CD14-positive monocyte (primary cell): ENCODE measurements at regions not wholly inside any gene's neighbourhood (a gene's known extent, or its start where the extent isn't known, plus 50 kb on each side); places are given as distances from the start of the nearest gene placed in this dataset.

Source experiments
- DNase-seq, 3 donors: peaks; one replicate each; pipeline ENCODE4 v3.0.0-alpha.2; 2011 to 2022
- H2AFZ ChIP-seq: 2 replicates; pipeline ENCODE4 v1.6.0; 2012; ENCODE audit warnings: mild to moderate bottlenecking, low read depth, low read length, inconsistent platforms; ENCODE audit not compliant: insufficient read depth, poor library complexity, severe bottlenecking
- H3K27ac ChIP-seq, 2 donors: 1 replicate in 1 of 2; 2 replicates in 1 of 2; pipeline ENCODE4 v1.5.1; 2012 to 2013; ENCODE audit warnings: low read length in 2 of 2, control low read depth in 1 of 2, inconsistent platforms in 1 of 2, low read depth in 1 of 2, mild to moderate bottlenecking in 1 of 2
- H3K27me3 ChIP-seq, 2 donors: one replicate each; pipeline versions ENCODE4 v1.6.0 to v1.6.1; 2011 to 2013; ENCODE audit warnings: low read length in 2 of 2; ENCODE audit not compliant: control insufficient read depth in 2 of 2, insufficient read depth in 2 of 2
- H3K36me3 ChIP-seq, 2 donors: replicated peaks in 1 of 2; 1 replicate in 1 of 2; 2 replicates in 1 of 2; pipeline versions ENCODE4 v1.5.1 to v1.6.1; 2012 to 2013; ENCODE audit warnings: low read length in 2 of 2, control low read depth in 1 of 2, inconsistent platforms in 1 of 2, mild to moderate bottlenecking in 1 of 2; ENCODE audit not compliant: insufficient read depth in 2 of 2, control insufficient read depth in 1 of 2
- H3K4me1 ChIP-seq, 2 donors: 1 replicate in 1 of 2; 2 replicates in 1 of 2; pipeline versions ENCODE4 v1.5.1 to v1.6.1; 2012 to 2013; ENCODE audit warnings: low read length in 2 of 2, control low read depth in 1 of 2, inconsistent platforms in 1 of 2, mild to moderate bottlenecking in 1 of 2, moderate library complexity in 1 of 2; ENCODE audit not compliant: insufficient read depth in 2 of 2, control insufficient read depth in 1 of 2
- H3K4me2 ChIP-seq: replicated peaks from 2 replicates; pipeline ENCODE3; 2012; ENCODE audit warnings: low read length, moderate library complexity, mild to moderate bottlenecking; ENCODE audit not compliant: poor library complexity, severe bottlenecking; ENCODE audit errors: extremely low read depth
- H3K4me3 ChIP-seq, 3 experiments: fragments of 200-600 bp in 1 of 3; sonication (generic) in 1 of 3; replicated peaks in 1 of 3; 1 replicate in 2 of 3; 2 replicates in 1 of 3; pipeline ENCODE4 v1.5.1; 2011 to 2013; ENCODE audit warnings: low read length in 3 of 3, mild to moderate bottlenecking in 3 of 3, control low read depth in 2 of 3, low read depth in 2 of 3, inconsistent platforms in 1 of 3, moderate library complexity in 1 of 3
- H3K79me2 ChIP-seq: 2 replicates; pipeline ENCODE4 v1.6.0; 2012; ENCODE audit warnings: mild to moderate bottlenecking, control low read depth, inconsistent platforms, low read length, moderate library complexity; ENCODE audit not compliant: insufficient read depth
- H3K9ac ChIP-seq: 2 replicates; pipeline ENCODE4 v1.6.0; 2017; ENCODE audit warnings: low read length, mild to moderate bottlenecking; ENCODE audit not compliant: insufficient read depth, poor library complexity, severe bottlenecking
- H3K9me3 ChIP-seq, 2 donors: replicated peaks in 1 of 2; 1 replicate in 1 of 2; 2 replicates in 1 of 2; pipeline versions ENCODE4 v1.5.1 to v1.6.1; 2012 to 2013; ENCODE audit warnings: low read length in 2 of 2, control low read depth in 1 of 2; ENCODE audit not compliant: control insufficient read depth in 1 of 2, insufficient read depth in 1 of 2
- H4K20me1 ChIP-seq: 2 replicates; pipeline ENCODE4 v1.6.0; 2012; ENCODE audit warnings: mild to moderate bottlenecking, low read length, control low read depth, moderate library complexity; ENCODE audit not compliant: insufficient read depth
- H3K27ac Mint-ChIP-seq, 7 donors: one replicate each; pipeline ENCODE4 v1.8.0; 2020; ENCODE audit warnings: mild to moderate bottlenecking in 7 of 7, mixed read lengths in 7 of 7, moderate library complexity in 6 of 7, inconsistent platforms in 2 of 7
- H3K27me3 Mint-ChIP-seq, 3 donors: one replicate each; pipeline ENCODE4 v1.8.0; 2021 to 2022; ENCODE audit warnings: low read depth in 3 of 3, mild to moderate bottlenecking in 3 of 3, mixed read lengths in 3 of 3, moderate library complexity in 3 of 3, inconsistent platforms in 1 of 3
- H3K36me3 Mint-ChIP-seq, 2 donors: one replicate each; pipeline ENCODE4 v1.8.0; 2020; ENCODE audit warnings: mixed read lengths in 2 of 2, inconsistent platforms in 1 of 2, mild to moderate bottlenecking in 1 of 2
- H3K4me1 Mint-ChIP-seq: one replicate; pipeline ENCODE4 v1.8.0; 2020; ENCODE audit warnings: mild to moderate bottlenecking, mixed read lengths
- H3K4me3 Mint-ChIP-seq, 2 donors: one replicate each; pipeline ENCODE4 v1.8.0; 2020; ENCODE audit warnings: mild to moderate bottlenecking in 2 of 2, mixed read lengths in 2 of 2, moderate library complexity in 1 of 2
- H3K9me3 Mint-ChIP-seq, 7 donors: one replicate each; pipeline ENCODE4 v1.8.0; 2020 to 2022; ENCODE audit warnings: mixed read lengths in 7 of 7, mild to moderate bottlenecking in 6 of 7, moderate library complexity in 6 of 7, inconsistent platforms in 2 of 7
- CTCF ChIP-seq: fragments of 200-600 bp; IDR thresholded peaks from one replicate; pipeline ENCODE4 v1.8.0; 2022; ENCODE audit warnings: antibody characterized with exemption, mild to moderate bottlenecking
- WGBS: methylation state at CpG from one replicate; pipeline ENCODE4 v1.1.5; 2013; ENCODE audit warnings: missing lambda C conversion rate; ENCODE audit not compliant: insufficient coverage; 5-methylcytosine and 5-hydroxymethylcytosine counted together
- intact Hi-C, 2 donors: fragments of 100-400 bp; cut with micrococcal nuclease; formaldehyde crosslinking; loops; one replicate each; pipeline versions ENCODE4 v1.15.0 to v1.15.1; 2023

DNA sequence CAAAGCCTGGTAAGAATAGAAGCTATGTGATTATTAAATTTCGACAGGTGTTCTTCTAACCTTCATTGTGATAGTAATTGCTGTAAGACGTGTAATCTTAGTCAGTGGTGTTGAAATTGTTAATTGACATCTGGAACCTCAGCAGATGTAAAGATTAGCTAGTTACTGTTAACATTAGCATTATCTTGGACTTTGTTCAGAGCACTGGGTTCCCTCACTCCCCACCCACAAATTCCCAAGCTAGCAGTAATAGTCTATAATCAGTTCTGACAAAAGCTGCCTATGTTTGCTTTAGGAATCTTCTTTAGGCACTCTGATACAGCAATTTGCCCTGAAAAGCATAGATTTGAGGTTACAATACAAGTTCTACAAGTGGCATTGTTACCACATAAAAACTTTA lies 233.7 kb downstream of the EN1 start:
- H3K27me3 ChIP-seq = no peaks in the 10 kb centered on the region
- H3K4me3 Mint-ChIP-seq = no peak overlapping the region
- no peaks in the 10 kb centered on the region for H4K20me1 ChIP-seq
- H3K36me3 Mint-ChIP-seq = no peaks in the 10 kb centered on the region
- intact Hi-C loops = no loop called here
- WGBS = no CpG with 5 or more reads among the region's 2 CpGs
- no peaks in the 10 kb centered on the region for H3K79me2 ChIP-seq
- H3K27ac Mint-ChIP-seq = no peak overlapping the region
- no peaks in the 10 kb centered on the region for H3K9me3 ChIP-seq
- peaks cover 0 to 3% (median 2%) of the 10 kb centered on the region in 3 donors for H3K27me3 Mint-ChIP-seq
- no peaks in the 10 kb centered on the region for H3K4me1 ChIP-seq
- DNase-seq = no peak
- no peaks in the 10 kb centered on the region for H3K4me1 Mint-ChIP-seq
- H3K9ac ChIP-seq = no peak overlapping the region
- H3K9me3 Mint-ChIP-seq = peaks cover 0 to 3% (median 0%) of the 10 kb centered on the region in 7 donors
- no peak overlapping the region for H3K4me2 ChIP-seq
- no peak for TF ChIP-seq CTCF
- no peak overlapping the region for H3K4me3 ChIP-seq
- no peak overlapping the region for H3K27ac ChIP-seq
- no peak overlapping the region for H2AFZ ChIP-seq
- no peaks in the 10 kb centered on the region for H3K36me3 ChIP-seq

DNA sequence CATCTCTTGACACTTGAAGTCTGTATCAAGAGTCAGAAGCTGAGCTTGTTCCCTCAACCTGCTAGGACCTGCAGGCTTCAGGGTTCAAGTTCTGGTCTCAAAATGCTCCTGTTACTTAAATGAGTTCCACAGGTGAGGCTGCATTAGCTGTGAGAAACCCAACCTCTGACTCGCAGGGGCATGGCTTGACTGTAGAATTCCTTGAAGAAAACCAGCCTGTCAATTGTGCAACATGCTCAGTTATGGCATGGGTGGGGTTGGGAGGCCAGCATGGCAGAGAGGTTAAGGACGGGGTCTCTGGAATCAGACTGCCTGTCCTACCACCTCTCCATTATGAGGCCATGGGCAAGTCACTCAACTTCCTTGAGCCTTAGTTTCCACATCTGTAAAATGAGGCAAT lies 235.8 kb downstream of the EN1 start:
- WGBS = no CpG with 5 or more reads among the region's 2 CpGs
- no peaks in the 10 kb centered on the region for H3K9me3 ChIP-seq
- H3K4me3 ChIP-seq = no peak overlapping the region
- no peaks in the 10 kb centered on the region for H3K4me1 ChIP-seq
- Mint-ChIP-seq H3K27me3 (peaks cover 1 to 5% (median 2%) of the 10 kb centered on the region in 3 donors), H3K36me3 (no peaks in the 10 kb centered on the region), H3K4me1 (no peaks in the 10 kb centered on the region), H3K9me3 (peaks cover 0 to 3% (median 0%) of the 10 kb centered on the region in 7 donors), H3K4me3 (no peak overlapping the region), H3K27ac (no peak overlapping the region)
- no peak overlapping the region for H2AFZ ChIP-seq
- TF ChIP-seq CTCF = no peak
- H4K20me1 ChIP-seq = no peaks in the 10 kb centered on the region
- H3K9ac ChIP-seq = no peak overlapping the region
- DNase-seq = no peak
- no peak overlapping the region for H3K27ac ChIP-seq
- intact Hi-C loops = no loop called here
- H3K27me3 ChIP-seq = no peaks in the 10 kb centered on the region
- no peaks in the 10 kb centered on the region for H3K36me3 ChIP-seq
- no peak overlapping the region for H3K4me2 ChIP-seq
- no peaks in the 10 kb centered on the region for H3K79me2 ChIP-seq
